ENCODE measurements at regions not wholly inside any gene's neighbourhood (a gene's known extent, or its start where the extent isn't known, plus 50 kb on each side); places are given as distances from the start of the nearest gene placed in this dataset.

DNA sequence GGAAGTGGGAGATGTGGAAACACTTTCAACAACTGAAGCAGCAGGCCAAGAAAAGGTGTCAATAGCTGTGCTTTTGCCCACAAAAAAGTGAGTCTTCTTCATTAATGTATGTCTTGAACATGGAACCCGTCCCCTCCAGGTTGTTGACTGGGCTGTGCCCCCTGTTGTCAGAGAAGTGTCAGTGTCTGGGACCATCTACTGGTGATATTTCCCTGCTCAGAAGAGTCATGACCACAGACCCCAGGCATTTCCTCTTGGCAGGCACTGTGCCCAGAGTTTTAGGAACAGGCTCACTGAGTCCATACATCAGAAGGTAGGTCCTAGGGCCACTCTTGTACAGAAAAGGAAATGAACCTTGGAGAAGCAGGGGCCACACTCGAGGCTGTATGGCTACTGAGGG, 54.8 kb upstream of the LARS2 start:
- DNase-seq (ENCODE audit: low read depth, low spot score): no peak
- no peak for TF ChIP-seq SIN3A (IDR thresholded peaks at IDR 0.05; ENCODE audit: borderline replicate concordance, insufficient read depth, low read depth, low read length)
- TF ChIP-seq, protein P1, sequence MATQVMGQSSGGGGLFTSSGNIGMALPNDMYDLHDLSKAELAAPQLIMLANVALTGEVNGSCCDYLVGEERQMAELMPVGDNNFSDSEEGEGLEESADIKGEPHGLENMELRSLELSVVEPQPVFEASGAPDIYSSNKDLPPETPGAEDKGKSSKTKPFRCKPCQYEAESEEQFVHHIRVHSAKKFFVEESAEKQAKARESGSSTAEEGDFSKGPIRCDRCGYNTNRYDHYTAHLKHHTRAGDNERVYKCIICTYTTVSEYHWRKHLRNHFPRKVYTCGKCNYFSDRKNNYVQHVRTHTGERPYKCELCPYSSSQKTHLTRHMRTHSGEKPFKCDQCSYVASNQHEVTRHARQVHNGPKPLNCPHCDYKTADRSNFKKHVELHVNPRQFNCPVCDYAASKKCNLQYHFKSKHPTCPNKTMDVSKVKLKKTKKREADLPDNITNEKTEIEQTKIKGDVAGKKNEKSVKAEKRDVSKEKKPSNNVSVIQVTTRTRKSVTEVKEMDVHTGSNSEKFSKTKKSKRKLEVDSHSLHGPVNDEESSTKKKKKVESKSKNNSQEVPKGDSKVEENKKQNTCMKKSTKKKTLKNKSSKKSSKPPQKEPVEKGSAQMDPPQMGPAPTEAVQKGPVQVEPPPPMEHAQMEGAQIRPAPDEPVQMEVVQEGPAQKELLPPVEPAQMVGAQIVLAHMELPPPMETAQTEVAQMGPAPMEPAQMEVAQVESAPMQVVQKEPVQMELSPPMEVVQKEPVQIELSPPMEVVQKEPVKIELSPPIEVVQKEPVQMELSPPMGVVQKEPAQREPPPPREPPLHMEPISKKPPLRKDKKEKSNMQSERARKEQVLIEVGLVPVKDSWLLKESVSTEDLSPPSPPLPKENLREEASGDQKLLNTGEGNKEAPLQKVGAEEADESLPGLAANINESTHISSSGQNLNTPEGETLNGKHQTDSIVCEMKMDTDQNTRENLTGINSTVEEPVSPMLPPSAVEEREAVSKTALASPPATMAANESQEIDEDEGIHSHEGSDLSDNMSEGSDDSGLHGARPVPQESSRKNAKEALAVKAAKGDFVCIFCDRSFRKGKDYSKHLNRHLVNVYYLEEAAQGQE (IDR thresholded peaks at IDR 0.05; ENCODE audit: insufficient read depth in 1 of 2, low read depth in 2 of 2, low read length in 1 of 2): no peak
- TF ChIP-seq TCF7L2 (IDR thresholded peaks at IDR 0.05; ENCODE audit: low read depth, low read length): no peak
- no peak for TF ChIP-seq CTCF (IDR thresholded peaks at IDR 0.05)
- no peak for TF ChIP-seq POLR2AphosphoS5 (IDR thresholded peaks at IDR 0.05; ENCODE audit: low read depth, low read length)
- H3K4me3 ChIP-seq (ENCODE audit: low read depth in 2 of 2, low read length in 2 of 2): no peak overlapping the region
- no peak for ATAC-seq
- ChIA-PET CTCF (no interaction called here), POLR2A (no interaction called here)
- intact Hi-C loops (cut with micrococcal nuclease; ENCODE audit: unreplicated experiment): no loop called here
- no peaks in the 10 kb centered on the region for H3K9me3 ChIP-seq (ENCODE audit: control insufficient read depth, insufficient read depth, low read depth, low read length)
- H3K27me3 ChIP-seq (ENCODE audit: control insufficient read depth, insufficient read depth, low read length): no peaks in the 10 kb centered on the region
- H3K4me1 ChIP-seq (ENCODE audit: control insufficient read depth, insufficient read depth, low read length): no peaks in the 10 kb centered on the region
- H3K36me3 ChIP-seq (ENCODE audit: control insufficient read depth, insufficient read depth, low read length): no peaks in the 10 kb centered on the region
- H3K27ac ChIP-seq (ENCODE audit: low read length): no peak overlapping the region
- in situ Hi-C loops (cut with HindIII; ENCODE audit: low pct_unique_long_range_greater_than_20kb, low sequenced_read_pairs): no loop called here
- BruUV-seq (replicated peaks): no TSS peak

- in situ Hi-C loops (cut with HindIII; ENCODE audit: low pct_unique_long_range_greater_than_20kb, low sequenced_read_pairs): no loop called here
- POLR2A ChIA-PET: no interaction called here
- no peaks in the 10 kb centered on the region for H3K9me3 ChIP-seq (ENCODE audit: control insufficient read depth, insufficient read depth, low read depth, low read length)
- intact Hi-C loops (cut with micrococcal nuclease; ENCODE audit: unreplicated experiment): no loop called here
- no peak for DNase-seq (ENCODE audit: low read depth, low spot score)
- CTCF ChIA-PET: interaction anchor here (0.5 kb wide), 1 partner anchor 66 kb away, joined by 3 read pairs; no protein-coding TSS in a partner anchor
- no peaks in the 10 kb centered on the region; the same call in 1 of the 2 replicates for H3K27me3 ChIP-seq (ENCODE audit: control insufficient read depth, insufficient read depth, low read length)
- BruUV-seq (replicated peaks): no TSS peak
- no peak overlapping the region for H3K4me3 ChIP-seq (ENCODE audit: low read depth in 2 of 2, low read length in 2 of 2)
- TF ChIP-seq CTCF (IDR thresholded peaks at IDR 0.05) (no peak), SIN3A (IDR thresholded peaks at IDR 0.05; ENCODE audit: borderline replicate concordance, insufficient read depth, low read depth, low read length) (no peak), POLR2AphosphoS5 (IDR thresholded peaks at IDR 0.05; ENCODE audit: low read depth, low read length) (no peak), TCF7L2 (IDR thresholded peaks at IDR 0.05; ENCODE audit: low read depth, low read length) (no peak)
- TF ChIP-seq, protein P1 (IDR thresholded peaks at IDR 0.05; ENCODE audit: insufficient read depth in 1 of 2, low read depth in 2 of 2, low read length in 1 of 2): no peak
- H3K27ac ChIP-seq (ENCODE audit: low read length): no peak overlapping the region
- H3K4me1 ChIP-seq (ENCODE audit: control insufficient read depth, insufficient read depth, low read length): no peaks in the 10 kb centered on the region
- no peaks in the 10 kb centered on the region for H3K36me3 ChIP-seq (ENCODE audit: control insufficient read depth, insufficient read depth, low read length)
- no peak for ATAC-seq
Observed at GRCh38 chr3:45337839-45338470, 50.4 kb upstream of the LARS2 start.
